A549 (cell line): ENCODE measurements at regions not wholly inside any gene's neighbourhood (a gene's known extent, or its start where the extent isn't known, plus 50 kb on each side); places are given as distances from the start of the nearest gene placed in this dataset.

Experiments used
- ATAC-seq, 2 experiments: fragments of 200-7000 bp in 1 of 2; fragments of >200 bp in 1 of 2; cut with Nextera tagmentation in 1 of 2; cut with Tn5 transposase in 1 of 2; 3 replicates each; pipeline versions ENCODE4 v1.8.0 to v1.9.1; 2018 to 2020; ENCODE audit warnings: mild to moderate bottlenecking in 1 of 2, moderate library complexity in 1 of 2
- CTCF ChIA-PET: fragments of 300-600 bp; sonication (Branson Sonifier 250); formaldehyde crosslinking; extraction: SDS; loops from one replicate; lab custom pipeline; 2021; ENCODE audit warnings: antibody characterized with exemption, inconsistent platforms; lab: Yijun Ruan, JAX
- POLR2A ChIA-PET: fragments of 350-600 bp; formaldehyde crosslinking; extraction: SDS; loops from one replicate; lab custom pipeline; 2021; ENCODE audit warnings: antibody characterized with exemption, inconsistent platforms; lab: Yijun Ruan, JAX
- DNase-seq, 2 experiments: peaks; one replicate each; pipeline versions ENCODE4 v3.0.0 to v3.0.0-alpha.2; 2011 to 2016; ENCODE audit warnings: low read depth in 1 of 2, low spot score in 1 of 2
- FAIRE-seq: peaks from 2 replicates; lab custom pipeline; 2011; peaks lifted over from hg19 to GRCh38; lab: Jason Lieb, UNC
- H3K27ac ChIP-seq, 2 experiments: fragments of >200 bp; sonication (Bioruptor Twin); formaldehyde crosslinking; 3 replicates each; pipeline ENCODE4 v1.5.1; 2016 to 2017
- H3K4me1 ChIP-seq: fragments of >200 bp; sonication (Bioruptor Twin); formaldehyde crosslinking; 3 replicates; pipeline ENCODE4 v1.6.1; 2016
- H3K4me2 ChIP-seq: fragments of >200 bp; sonication (Bioruptor Twin); formaldehyde crosslinking; 3 replicates; pipeline ENCODE4 v1.6.1; 2016
- H3K4me3 ChIP-seq: fragments of >200 bp; sonication (Bioruptor Twin); formaldehyde crosslinking; 3 replicates; pipeline ENCODE4 v1.5.1; 2016
- H3K9me3 ChIP-seq: fragments of >200 bp; sonication (Bioruptor Twin); formaldehyde crosslinking; 3 replicates; pipeline ENCODE4 v1.6.1; 2016
- ATOH8 ChIP-seq: fragments of 250-450 bp; sonication (Bioruptor Pico); IDR thresholded peaks from 2 replicates; pipeline ENCODE4 v1.5.0; 2020; ENCODE audit warnings: low read depth, mild to moderate bottlenecking, moderate library complexity
- EHMT2 ChIP-seq: fragments of 200-600 bp; sonication (generic); IDR thresholded peaks from 2 replicates; pipeline ENCODE4 v1.6.1; 2016; ENCODE audit warnings: antibody characterized with exemption, low read depth, mild to moderate bottlenecking, moderate library complexity
- HOXA7 ChIP-seq: fragments of 250-450 bp; sonication (Bioruptor Pico); IDR thresholded peaks from 2 replicates; pipeline ENCODE4 v1.5.0; 2020; ENCODE audit warnings: mild to moderate bottlenecking, moderate library complexity
- HOXB13 ChIP-seq: fragments of 250-450 bp; sonication (Bioruptor Pico); IDR thresholded peaks from 2 replicates; pipeline ENCODE4 v1.5.0; 2020; ENCODE audit warnings: low read depth, mild to moderate bottlenecking, moderate library complexity
- HOXB5 ChIP-seq: fragments of 250-450 bp; sonication (Bioruptor Pico); IDR thresholded peaks from 2 replicates; pipeline ENCODE4 v1.5.0; 2020; ENCODE audit warnings: mild to moderate bottlenecking, moderate library complexity
- JUNB ChIP-seq: fragments of >200 bp; sonication (Bioruptor Twin); formaldehyde crosslinking; IDR thresholded peaks from 2 replicates; pipeline ENCODE4 v1.6.1; 2016
- KDM5A ChIP-seq: fragments of 200-600 bp; sonication (generic); IDR thresholded peaks from 2 replicates; pipeline ENCODE4 v1.6.1; 2016; ENCODE audit warnings: antibody characterized with exemption, mild to moderate bottlenecking
- MAFK ChIP-seq: fragments of 450-650 bp; IDR thresholded peaks from 2 replicates; pipeline ENCODE4 v1.6.1; 2014; ENCODE audit not compliant: partially characterized antibody
- MAX ChIP-seq: IDR thresholded peaks from 2 replicates; pipeline ENCODE4 v1.6.1; 2012
- RAD21 ChIP-seq, 2 experiments: fragments of >200 bp in 1 of 2; sonication (Bioruptor Twin) in 1 of 2; formaldehyde crosslinking in 1 of 2; IDR thresholded peaks in 1 of 2; conservative IDR thresholded peaks in 1 of 2; 2 replicates in 1 of 2; 3 replicates in 1 of 2; pipeline ENCODE4 v1.6.1; 2012 to 2018; ENCODE audit warnings: inconsistent platforms in 1 of 2
- RARB ChIP-seq: fragments of 250-450 bp; sonication (Bioruptor Pico); IDR thresholded peaks from 2 replicates; pipeline ENCODE4 v1.8.0; 2021; ENCODE audit warnings: mild to moderate bottlenecking, moderate library complexity
- RCOR1 ChIP-seq: fragments of 150-350 bp; IDR thresholded peaks from 2 replicates; pipeline ENCODE4 v1.6.1; 2014; ENCODE audit warnings: antibody characterized with exemption, low read length, low read depth
- REST ChIP-seq: fragments of 200-600 bp; sonication (generic); IDR thresholded peaks from 2 replicates; pipeline ENCODE4 v1.6.1; 2016; ENCODE audit warnings: antibody characterized with exemption, mild to moderate bottlenecking, moderate library complexity
- TP53 ChIP-seq: fragments of 250-450 bp; sonication (Bioruptor Pico); IDR thresholded peaks from 2 replicates; pipeline ENCODE4 v1.5.0; 2021; ENCODE audit warnings: mild to moderate bottlenecking, moderate library complexity
- ZFP36 ChIP-seq: fragments of 450-650 bp; IDR thresholded peaks from 2 replicates; pipeline ENCODE4 v1.6.1; 2014; ENCODE audit warnings: borderline replicate concordance; ENCODE audit not compliant: partially characterized antibody
- ZNF302 ChIP-seq: fragments of 250-450 bp; sonication (Bioruptor Pico); IDR thresholded peaks from 2 replicates; pipeline ENCODE4 v1.9.0; 2021; ENCODE audit warnings: inconsistent platforms, mild to moderate bottlenecking, moderate library complexity
- WGBS: methylation state at CpG from one replicate; pipeline ENCODE4 v1.1.6; 2017; ENCODE audit errors: missing lambda C conversion rate; 5-methylcytosine and 5-hydroxymethylcytosine counted together
- TF ChIP-seq, protein P1 (sequence below): fragments of 450-650 bp; IDR thresholded peaks from 2 replicates; pipeline ENCODE4 v1.6.1; 2014; ENCODE audit warnings: antibody characterized with exemption

DNA sequence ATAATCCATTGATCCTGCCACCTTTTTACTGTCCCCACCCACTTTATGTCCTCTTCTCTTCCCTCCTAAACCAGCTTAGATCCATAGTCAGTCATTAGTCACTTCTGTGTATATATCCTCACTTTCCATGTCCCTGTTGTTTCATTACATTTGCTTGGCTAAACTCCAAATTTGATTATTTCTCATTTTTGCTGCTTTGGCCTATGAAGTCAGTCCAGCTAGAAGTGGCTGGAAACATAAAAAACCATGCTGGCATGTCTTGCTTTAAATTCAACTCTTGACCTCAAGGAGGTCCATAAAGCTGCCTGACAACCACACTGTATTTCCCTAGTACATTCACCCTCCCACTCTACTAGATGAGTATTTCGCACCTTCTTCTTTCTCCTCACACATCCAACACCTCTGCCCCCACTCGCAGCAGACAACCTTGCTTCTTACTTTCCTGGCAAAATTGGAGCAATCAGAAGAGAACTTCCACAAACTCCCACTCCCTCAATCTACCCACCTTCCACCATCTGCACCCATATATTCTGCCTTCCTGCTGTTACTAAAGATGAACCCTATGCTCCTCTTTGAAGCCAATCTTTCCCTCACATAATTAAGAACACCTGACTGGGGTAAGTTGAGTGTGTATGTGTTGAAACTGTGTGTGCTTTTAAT, 72.1 kb downstream of the ZNF648 start:
- H3K4me3 ChIP-seq, result no peak overlapping the region
- POLR2A ChIA-PET, result no interaction called here
- WGBS, result 16% methylated on average over 2 of the region's 2 CpGs
- no peak overlapping the region for H3K27ac ChIP-seq
- CTCF ChIA-PET, result interaction anchor here (1.2 kb wide), 1 partner anchor 97 kb away, joined by 3 read pairs; no protein-coding TSS in a partner anchor
- DNase-seq, result no peak
- H3K4me2 ChIP-seq, result no peak overlapping the region
- TF ChIP-seq KDM5A (no peak), RAD21 (conservative IDR thresholded peaks at IDR 0.05 in 1 of 2, IDR thresholded peaks at IDR 0.05 in 1 of 2) (no peak), REST (no peak), MAFK (no peak), RCOR1 (no peak), HOXB13 (CRISPR knock-in tag) (no peak), EHMT2 (no peak), HOXA7 (CRISPR knock-in tag) (no peak)
- TF ChIP-seq, all 56 proteins: peak for 0
- H3K4me1 ChIP-seq, result no peaks in the 10 kb centered on the region
- no peak for FAIRE-seq
- ATAC-seq, result no peak
- H3K9me3 ChIP-seq, result no peaks in the 10 kb centered on the region

- ATAC-seq (no peak), FAIRE-seq (no peak)
- Histone ChIP-seq H3K4me3 (no peak overlapping the region), H3K27ac (no peak overlapping the region), H3K4me2 (no peak overlapping the region)
- ChIA-PET POLR2A (no interaction called here), CTCF (no interaction called here)
- WGBS, result 0% methylated on average over 2 of the region's 2 CpGs
- TF ChIP-seq KDM5A (no peak), MAX (no peak), JUNB (no peak), ZFP36 (no peak), REST (no peak), ATOH8 (no peak), HOXB5 (CRISPR knock-in tag) (no peak), EHMT2 (no peak), TP53 (CRISPR knock-in tag) (no peak), RAD21 (conservative IDR thresholded peaks at IDR 0.05 in 1 of 2, IDR thresholded peaks at IDR 0.05 in 1 of 2) (no peak), ZNF302 (CRISPR knock-in tag) (no peak), RARB (no peak)
- TF ChIP-seq, protein P1, sequence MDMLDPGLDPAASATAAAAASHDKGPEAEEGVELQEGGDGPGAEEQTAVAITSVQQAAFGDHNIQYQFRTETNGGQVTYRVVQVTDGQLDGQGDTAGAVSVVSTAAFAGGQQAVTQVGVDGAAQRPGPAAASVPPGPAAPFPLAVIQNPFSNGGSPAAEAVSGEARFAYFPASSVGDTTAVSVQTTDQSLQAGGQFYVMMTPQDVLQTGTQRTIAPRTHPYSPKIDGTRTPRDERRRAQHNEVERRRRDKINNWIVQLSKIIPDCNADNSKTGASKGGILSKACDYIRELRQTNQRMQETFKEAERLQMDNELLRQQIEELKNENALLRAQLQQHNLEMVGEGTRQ, result no peak
- TF ChIP-seq, all 56 proteins: peak for 0
- Histone ChIP-seq H3K9me3 (no peaks in the 10 kb centered on the region), H3K4me1 (no peaks in the 10 kb centered on the region)
- DNase-seq, result no peak
These were observed 73.5 kb downstream of the ZNF648 start for GRCh38 chr1:181987996-181988395.
